ENCODE measurements at regions not wholly inside any gene's neighbourhood (a gene's known extent, or its start where the extent isn't known, plus 50 kb on each side); places are given as distances from the start of the nearest gene placed in this dataset.

- Mint-ChIP-seq H3K4me1 (peaks cover 2% of the 10 kb centered on the region), H3K9me3 (no peaks in the 10 kb centered on the region), H3K27ac (no peak overlapping the region), H3K4me3 (no peak overlapping the region), H3K27me3 (ENCODE audit: insufficient read depth) (no peaks in the 10 kb centered on the region), H3K36me3 (ENCODE audit: low read depth) (no peaks in the 10 kb centered on the region)
- Histone ChIP-seq H3K27me3 (ENCODE audit: control insufficient read depth, insufficient read depth, low read length, poor library complexity, severe bottlenecking) (no peaks in the 10 kb centered on the region), H3K36me3 (ENCODE audit: control insufficient read depth, insufficient read depth, low read length) (no peaks in the 10 kb centered on the region), H3K9me3 (ENCODE audit: control insufficient read depth, low read length) (no peaks in the 10 kb centered on the region), H3K9ac (ENCODE audit: extremely low read depth, low read length, poor library complexity, severe bottlenecking) (no peak overlapping the region), H3K27ac (ENCODE audit: low read depth, low read length) (no peak overlapping the region), H3K4me1 (ENCODE audit: control insufficient read depth, insufficient read depth, low read length) (no peaks in the 10 kb centered on the region), H3K4me3 (ENCODE audit: low read length) (no peak overlapping the region)
- DNase-seq: no peak
- TF ChIP-seq, protein P1, sequence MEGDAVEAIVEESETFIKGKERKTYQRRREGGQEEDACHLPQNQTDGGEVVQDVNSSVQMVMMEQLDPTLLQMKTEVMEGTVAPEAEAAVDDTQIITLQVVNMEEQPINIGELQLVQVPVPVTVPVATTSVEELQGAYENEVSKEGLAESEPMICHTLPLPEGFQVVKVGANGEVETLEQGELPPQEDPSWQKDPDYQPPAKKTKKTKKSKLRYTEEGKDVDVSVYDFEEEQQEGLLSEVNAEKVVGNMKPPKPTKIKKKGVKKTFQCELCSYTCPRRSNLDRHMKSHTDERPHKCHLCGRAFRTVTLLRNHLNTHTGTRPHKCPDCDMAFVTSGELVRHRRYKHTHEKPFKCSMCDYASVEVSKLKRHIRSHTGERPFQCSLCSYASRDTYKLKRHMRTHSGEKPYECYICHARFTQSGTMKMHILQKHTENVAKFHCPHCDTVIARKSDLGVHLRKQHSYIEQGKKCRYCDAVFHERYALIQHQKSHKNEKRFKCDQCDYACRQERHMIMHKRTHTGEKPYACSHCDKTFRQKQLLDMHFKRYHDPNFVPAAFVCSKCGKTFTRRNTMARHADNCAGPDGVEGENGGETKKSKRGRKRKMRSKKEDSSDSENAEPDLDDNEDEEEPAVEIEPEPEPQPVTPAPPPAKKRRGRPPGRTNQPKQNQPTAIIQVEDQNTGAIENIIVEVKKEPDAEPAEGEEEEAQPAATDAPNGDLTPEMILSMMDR (conservative IDR thresholded peaks at IDR 0.05): no peak
- WGBS, 2 experiments (ENCODE audit: insufficient coverage in 1 of 2, insufficient read length in 1 of 2): 84 to 94% methylated on average over 2 of the region's 2 CpGs
Measured at GRCh38 chr6:147625946-147626345, 117.5 kb downstream of the SAMD5 start.

GRCh38 chr6:147627411-147627810 lies 118.9 kb downstream of the SAMD5 start:
- no peak overlapping the region for H3K27ac ChIP-seq (ENCODE audit: low read depth, low read length)
- no peaks in the 10 kb centered on the region for H3K36me3 ChIP-seq (ENCODE audit: control insufficient read depth, insufficient read depth, low read length)
- no peak overlapping the region for H3K27ac Mint-ChIP-seq
- H3K27me3 ChIP-seq (ENCODE audit: control insufficient read depth, insufficient read depth, low read length, poor library complexity, severe bottlenecking): no peaks in the 10 kb centered on the region
- TF ChIP-seq, protein P1 (conservative IDR thresholded peaks at IDR 0.05): no peak
- H3K4me3 Mint-ChIP-seq: no peak overlapping the region
- H3K27me3 Mint-ChIP-seq (ENCODE audit: insufficient read depth): no peaks in the 10 kb centered on the region
- H3K9ac ChIP-seq (ENCODE audit: extremely low read depth, low read length, poor library complexity, severe bottlenecking): no peak overlapping the region
- H3K4me1 Mint-ChIP-seq: peaks cover 2% of the 10 kb centered on the region
- no peaks in the 10 kb centered on the region for H3K4me1 ChIP-seq (ENCODE audit: control insufficient read depth, insufficient read depth, low read length)
- WGBS, 2 experiments (ENCODE audit: insufficient coverage in 1 of 2, insufficient read length in 1 of 2): 92 to 96% methylated on average over 4 of the region's 4 CpGs
- no peaks in the 10 kb centered on the region for H3K36me3 Mint-ChIP-seq (ENCODE audit: low read depth)
- no peaks in the 10 kb centered on the region for H3K9me3 Mint-ChIP-seq
- H3K9me3 ChIP-seq (ENCODE audit: control insufficient read depth, low read length): no peaks in the 10 kb centered on the region
- no peak for DNase-seq
- no peak overlapping the region for H3K4me3 ChIP-seq (ENCODE audit: low read length)

GRCh38 chr6:147633191-147633590 lies 124.7 kb downstream of the SAMD5 start:
- no peak overlapping the region for H3K4me3 ChIP-seq (ENCODE audit: low read length)
- Mint-ChIP-seq H3K9me3 (peaks cover 12% of the 10 kb centered on the region), H3K36me3 (ENCODE audit: low read depth) (no peaks in the 10 kb centered on the region), H3K27ac (no peak overlapping the region), H3K27me3 (ENCODE audit: insufficient read depth) (no peaks in the 10 kb centered on the region), H3K4me3 (no peak overlapping the region), H3K4me1 (no peaks in the 10 kb centered on the region)
- H3K36me3 ChIP-seq (ENCODE audit: control insufficient read depth, insufficient read depth, low read length): no peaks in the 10 kb centered on the region
- peaks cover 14% of the 10 kb centered on the region for H3K9me3 ChIP-seq (ENCODE audit: control insufficient read depth, low read length)
- no peaks in the 10 kb centered on the region for H3K4me1 ChIP-seq (ENCODE audit: control insufficient read depth, insufficient read depth, low read length)
- no peaks in the 10 kb centered on the region for H3K27me3 ChIP-seq (ENCODE audit: control insufficient read depth, insufficient read depth, low read length, poor library complexity, severe bottlenecking)
- H3K27ac ChIP-seq (ENCODE audit: low read depth, low read length): no peak overlapping the region
- TF ChIP-seq, protein P1 (conservative IDR thresholded peaks at IDR 0.05): no peak
- no peak overlapping the region for H3K9ac ChIP-seq (ENCODE audit: extremely low read depth, low read length, poor library complexity, severe bottlenecking)
- WGBS, 2 experiments (ENCODE audit: insufficient coverage in 1 of 2, insufficient read length in 1 of 2): 92 to 95% methylated on average over 7 to 9 of the region's 9 CpGs
- DNase-seq: no peak

Data from endodermal cell (in vitro differentiated cells).